Anterior cingulate cortex (tissue), 58 donors: ENCODE measurements at regions not wholly inside any gene's neighbourhood (a gene's known extent, or its start where the extent isn't known, plus 50 kb on each side); places are given as distances from the start of the nearest gene placed in this dataset.
"Not testable (repeated sequence)": the region's sequence is repeated elsewhere in the genome, so short reads cannot be mapped to it uniquely, and the experiment has no call there.

Source experiments
- DNase-seq, 58 donors: peaks; one replicate each; lab custom pipeline; 2025; lab: John Stamatoyannopoulos, UW

DNA sequence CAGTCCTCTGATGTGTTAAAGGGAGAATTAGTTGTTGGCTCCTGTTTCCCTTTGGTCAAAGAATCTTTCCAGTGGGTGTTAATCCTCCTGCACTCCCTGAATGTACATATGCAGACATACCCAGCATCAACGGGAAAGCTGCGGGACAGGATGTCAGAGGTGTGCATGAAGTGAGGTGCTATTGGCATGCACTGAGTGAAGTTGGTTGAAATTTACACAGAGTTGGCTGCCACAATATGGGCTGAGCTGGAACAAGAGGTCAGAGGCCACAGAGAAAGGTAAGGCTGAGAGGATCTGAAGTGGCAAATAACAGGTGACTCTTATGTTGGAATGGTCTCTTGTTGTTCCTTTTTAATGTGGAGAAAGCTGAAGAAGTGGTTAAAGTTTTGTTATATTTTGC is 82.7 kb upstream of the AKIRIN2 start:
- no peak for DNase-seq

GRCh38 chr6:87784051-87784450 is 82.0 kb upstream of the AKIRIN2 start:
- no peak for DNase-seq

GRCh38 chr6:87779542-87779941 is 77.5 kb upstream of the AKIRIN2 start:
- no peak for DNase-seq

- DNase-seq = no peak
These were observed 70.8 kb upstream of the AKIRIN2 start for GRCh38 chr6:87772597-87773530.

DNA sequence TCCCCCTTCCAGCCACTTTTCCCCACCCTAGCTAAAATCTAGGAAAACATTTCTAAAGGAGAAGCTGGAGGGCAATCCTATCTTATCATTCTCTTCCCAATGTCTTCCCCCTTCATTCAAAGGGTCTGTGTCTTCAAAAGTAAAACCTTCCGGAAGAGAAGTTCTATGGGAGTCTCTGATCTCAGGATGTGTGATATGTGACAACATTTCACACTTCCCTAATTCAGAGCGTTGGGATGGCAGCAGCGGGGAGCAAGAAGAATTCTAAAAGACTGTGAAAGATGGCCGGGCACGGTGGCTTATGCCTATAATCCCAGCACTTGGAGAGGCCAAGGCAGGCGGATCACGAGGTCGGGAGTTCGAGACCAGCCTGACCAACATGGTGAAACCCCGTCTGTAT is 65.4 kb upstream of the AKIRIN2 start:
- no peak for DNase-seq

DNA sequence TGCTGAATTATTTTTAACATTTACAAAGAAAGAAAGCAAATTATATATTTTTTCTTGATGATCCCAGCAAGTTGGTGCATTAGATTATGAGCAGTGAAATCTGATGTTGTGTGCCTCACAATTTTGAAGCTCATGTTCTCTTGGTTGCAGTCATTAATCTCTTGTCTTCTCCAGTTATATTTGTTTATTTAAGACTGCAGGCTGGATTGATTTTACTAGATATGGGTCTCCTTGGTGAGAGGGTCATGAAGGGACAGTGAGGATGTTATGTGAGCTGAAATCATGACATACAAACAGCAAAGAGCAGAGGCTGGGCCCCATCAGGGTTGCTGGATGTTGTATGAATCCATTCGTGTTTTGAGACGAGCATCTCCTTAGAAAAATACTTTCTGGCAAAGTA is 64.2 kb upstream of the AKIRIN2 start:
- no peak for DNase-seq

GRCh38 chr6:87763901-87764300 is 61.9 kb upstream of the AKIRIN2 start:
- DNase-seq = no peak

- no peak for DNase-seq
These were observed 61.2 kb upstream of the AKIRIN2 start for GRCh38 chr6:87763276-87763675.

- no peak for DNase-seq
These were observed 60.1 kb upstream of the AKIRIN2 start for GRCh38 chr6:87762116-87762515.

GRCh38 chr6:87757792-87758191 is 55.8 kb upstream of the AKIRIN2 start:
- no peak for DNase-seq

- peak in 5 of 58 donors; percentile 0 to 28 (median 1) for DNase-seq
These were observed 54.8 kb upstream of the AKIRIN2 start for GRCh38 chr6:87756858-87757257.

DNA sequence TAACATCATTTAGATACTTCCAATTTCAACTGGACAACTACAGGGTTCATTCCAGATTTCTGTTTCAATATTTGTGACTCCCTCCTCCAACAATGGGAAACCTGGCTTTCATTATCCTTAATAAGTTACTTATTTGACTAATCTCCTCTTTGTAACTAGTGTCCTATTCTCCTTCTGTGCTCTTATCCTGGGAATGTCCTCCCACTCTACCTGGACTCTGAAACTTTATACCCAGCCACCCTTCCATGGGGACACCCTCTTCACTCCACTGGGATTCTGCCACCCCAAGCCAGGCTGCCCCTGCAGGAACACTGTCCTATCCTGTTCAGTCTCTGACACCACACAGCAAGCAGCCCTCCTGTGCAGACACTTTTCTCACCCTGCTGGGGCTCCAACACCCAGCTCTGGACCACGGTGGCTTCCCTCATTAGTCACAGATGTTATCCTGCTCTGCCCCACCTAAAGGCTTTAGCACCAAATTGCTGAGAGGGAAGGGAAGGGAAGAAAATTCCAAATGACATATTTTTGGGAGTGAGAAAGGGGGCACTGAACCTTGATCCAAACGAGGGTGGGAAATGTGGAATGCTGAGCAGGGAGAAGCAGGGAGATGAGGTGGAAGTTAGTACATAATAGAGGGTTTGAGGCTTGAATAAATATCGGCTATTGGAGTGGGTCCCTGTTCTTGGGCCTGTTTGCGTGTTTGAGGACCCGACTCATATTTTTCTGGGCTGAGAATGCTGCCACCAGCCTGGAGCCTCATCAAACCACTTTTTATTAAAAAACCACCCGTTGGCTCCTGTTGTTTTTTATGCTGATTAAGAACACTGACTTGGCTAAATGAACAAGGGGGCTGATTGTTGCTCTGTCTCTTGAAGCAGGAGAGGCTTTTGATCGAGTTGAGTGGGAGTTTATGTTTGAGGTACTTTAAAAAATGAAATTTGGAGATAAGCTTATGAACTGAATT is 54.0 kb upstream of the AKIRIN2 start:
- DNase-seq = peak in 1 of 58 donors; percentile 0

GRCh38 chr6:87754828-87755227 is 52.8 kb upstream of the AKIRIN2 start:
- DNase-seq = no peak

DNA sequence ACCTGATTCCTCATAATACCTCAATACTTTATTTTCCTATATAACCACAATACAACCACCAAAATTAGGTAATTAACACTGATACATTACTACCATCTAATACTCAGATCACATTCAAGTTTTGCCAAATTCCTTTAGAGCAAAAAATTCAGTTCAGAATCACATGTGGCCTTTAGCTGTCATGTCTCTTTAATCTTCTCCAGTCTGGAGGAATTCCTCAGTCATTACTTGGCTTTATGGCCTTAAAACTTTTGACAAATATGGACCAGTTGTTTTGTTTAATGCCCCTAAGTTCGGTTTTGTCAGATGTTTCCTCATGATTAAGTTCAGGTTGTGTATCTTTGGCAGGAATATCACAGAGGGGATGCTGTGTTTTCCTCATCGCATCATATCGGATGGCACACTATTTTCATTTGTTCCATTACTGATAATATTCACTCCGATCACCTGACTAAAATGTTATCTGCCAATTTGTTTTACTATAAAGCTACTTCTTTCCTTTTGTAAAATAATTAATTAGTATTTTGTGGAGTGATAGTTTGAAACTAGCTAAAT is 51.2 kb upstream of the AKIRIN2 start:
- DNase-seq = no peak

GRCh38 chr6:87752503-87752902 is 50.5 kb upstream of the AKIRIN2 start:
- DNase-seq = not testable (repeated sequence)
